ENCODE measurements at regions not wholly inside any gene's neighbourhood (a gene's known extent, or its start where the extent isn't known, plus 50 kb on each side); places are given as distances from the start of the nearest gene placed in this dataset.

DNA sequence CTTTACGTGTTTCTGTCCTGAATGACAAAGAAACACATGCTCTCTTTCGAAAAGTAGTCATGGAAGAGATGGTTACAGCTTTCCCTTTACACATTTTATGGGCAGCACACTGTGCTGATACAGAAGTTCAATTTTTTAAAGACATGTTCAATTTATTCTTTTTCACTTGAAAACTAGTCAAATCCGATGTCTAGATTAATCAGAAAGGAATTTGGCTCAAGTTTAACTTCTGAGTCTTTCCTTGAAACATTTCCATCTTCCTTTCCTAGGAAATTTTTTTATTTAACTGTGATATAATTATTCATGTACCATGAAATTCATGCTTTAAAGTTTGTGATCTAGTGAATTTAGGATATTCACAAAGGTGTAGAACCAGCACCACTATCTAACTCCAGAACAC is 360.1 kb downstream of the TNS3 start:
- H3K9me3 ChIP-seq (ENCODE audit: low read length): no peaks in the 10 kb centered on the region
- H4K20me1 ChIP-seq (ENCODE audit: insufficient read depth, low read length): no peaks in the 10 kb centered on the region
- no peak overlapping the region for H3K27ac ChIP-seq (ENCODE audit: low read depth, low read length, poor library complexity, severe bottlenecking)
- no peaks in the 10 kb centered on the region for H3K9me2 ChIP-seq (ENCODE audit: insufficient read depth, low read length)
- H3K79me2 ChIP-seq (ENCODE audit: insufficient read depth, low read depth, low read length): no peaks in the 10 kb centered on the region
- intact Hi-C loops (cut with micrococcal nuclease; ENCODE audit: unreplicated experiment): no loop called here
- CTCF ChIA-PET (ENCODE audit: unreplicated experiment): no interaction called here
- H3K36me3 ChIP-seq (ENCODE audit: insufficient read depth, low read length): no peaks in the 10 kb centered on the region
- H3K4me1 ChIP-seq (ENCODE audit: insufficient read depth, low read length, poor library complexity, severe bottlenecking): peaks cover 29% of the 10 kb centered on the region
- H3K4me2 ChIP-seq (ENCODE audit: low read length): no peak overlapping the region
- no peak overlapping the region for H2AFZ ChIP-seq (ENCODE audit: low read length)
- BruUV-seq (replicated peaks): no TSS peak
- POLR2A ChIA-PET: no interaction called here
- DNase-seq (ENCODE audit: low spot score): no peak
- H3K4me3 ChIP-seq (ENCODE audit: low read depth, low read length, poor library complexity, severe bottlenecking): no peak overlapping the region
- no peak for TF ChIP-seq EZH2phosphoT487 (IDR thresholded peaks at IDR 0.05; ENCODE audit: borderline replicate concordance, low read depth, low read length)
- TF ChIP-seq, protein P1, sequence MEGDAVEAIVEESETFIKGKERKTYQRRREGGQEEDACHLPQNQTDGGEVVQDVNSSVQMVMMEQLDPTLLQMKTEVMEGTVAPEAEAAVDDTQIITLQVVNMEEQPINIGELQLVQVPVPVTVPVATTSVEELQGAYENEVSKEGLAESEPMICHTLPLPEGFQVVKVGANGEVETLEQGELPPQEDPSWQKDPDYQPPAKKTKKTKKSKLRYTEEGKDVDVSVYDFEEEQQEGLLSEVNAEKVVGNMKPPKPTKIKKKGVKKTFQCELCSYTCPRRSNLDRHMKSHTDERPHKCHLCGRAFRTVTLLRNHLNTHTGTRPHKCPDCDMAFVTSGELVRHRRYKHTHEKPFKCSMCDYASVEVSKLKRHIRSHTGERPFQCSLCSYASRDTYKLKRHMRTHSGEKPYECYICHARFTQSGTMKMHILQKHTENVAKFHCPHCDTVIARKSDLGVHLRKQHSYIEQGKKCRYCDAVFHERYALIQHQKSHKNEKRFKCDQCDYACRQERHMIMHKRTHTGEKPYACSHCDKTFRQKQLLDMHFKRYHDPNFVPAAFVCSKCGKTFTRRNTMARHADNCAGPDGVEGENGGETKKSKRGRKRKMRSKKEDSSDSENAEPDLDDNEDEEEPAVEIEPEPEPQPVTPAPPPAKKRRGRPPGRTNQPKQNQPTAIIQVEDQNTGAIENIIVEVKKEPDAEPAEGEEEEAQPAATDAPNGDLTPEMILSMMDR (conservative IDR thresholded peaks at IDR 0.05; ENCODE audit: low read length): no peak

DNA sequence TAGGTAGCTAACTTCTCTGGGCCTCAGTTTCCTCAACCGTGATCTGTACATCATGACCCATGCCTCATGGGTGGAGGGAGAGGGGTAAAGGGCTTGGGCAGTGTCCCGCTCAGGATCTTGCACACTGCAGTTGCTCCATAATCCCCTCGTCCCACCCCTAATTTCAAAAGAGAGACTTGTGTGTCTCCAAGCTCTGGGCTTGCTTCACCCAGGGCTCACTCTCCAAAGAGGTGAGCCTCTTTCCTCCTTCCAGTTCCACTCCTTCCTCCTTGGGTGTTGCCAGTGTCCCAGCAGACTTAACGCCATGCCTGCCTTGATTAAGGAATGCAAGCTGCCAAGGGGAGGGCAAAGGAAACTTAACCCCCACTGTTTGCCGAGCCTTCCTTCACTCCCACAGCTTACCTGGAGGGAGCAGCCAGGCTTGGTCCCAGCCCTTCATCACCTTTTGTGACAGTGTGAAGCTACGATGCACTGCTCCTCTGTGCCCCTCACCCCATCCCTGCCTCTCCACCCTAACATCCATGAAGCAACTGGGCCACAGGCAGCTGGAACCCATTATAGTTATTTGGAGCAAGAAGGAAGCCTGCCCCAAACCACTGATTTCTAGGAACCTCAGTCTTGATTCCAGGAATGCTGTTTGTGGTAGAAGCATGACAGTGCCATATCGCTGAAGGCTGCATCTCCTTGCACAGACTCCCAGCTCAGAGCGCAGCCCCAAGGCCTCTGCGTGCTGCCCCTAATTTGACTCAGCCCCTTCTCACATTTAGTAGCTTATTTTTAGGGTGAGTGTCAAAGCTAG is 363.3 kb downstream of the TNS3 start:
- Histone ChIP-seq H3K9me2 (ENCODE audit: insufficient read depth, low read length) (no peaks in the 10 kb centered on the region), H2AFZ (ENCODE audit: low read length) (peak overlapping the region; percentile 18; the same call in 1 of the 2 replicates), H4K20me1 (ENCODE audit: insufficient read depth, low read length) (no peaks in the 10 kb centered on the region), H3K4me3 (ENCODE audit: low read depth, low read length, poor library complexity, severe bottlenecking) (no peak overlapping the region), H3K27ac (ENCODE audit: low read depth, low read length, poor library complexity, severe bottlenecking) (no peak overlapping the region), H3K9me3 (ENCODE audit: low read length) (no peaks in the 10 kb centered on the region), H3K36me3 (ENCODE audit: insufficient read depth, low read length) (no peaks in the 10 kb centered on the region), H3K79me2 (ENCODE audit: insufficient read depth, low read depth, low read length) (no peaks in the 10 kb centered on the region), H3K4me1 (ENCODE audit: insufficient read depth, low read length, poor library complexity, severe bottlenecking) (peaks cover 13% of the 10 kb centered on the region), H3K4me2 (ENCODE audit: low read length) (0 out of 2 replicates have a peak overlapping the region, but pooled peaks have one; percentile 15)
- no TSS peak for BruUV-seq (replicated peaks)
- ChIA-PET POLR2A (interaction anchor here (0.6 to 1.4 kb wide), 6 partner anchors 13 to 256 kb away, joined by 3 to 4 read pairs (median 3); no protein-coding TSS in a partner anchor), CTCF (ENCODE audit: unreplicated experiment) (interaction anchor here (0.6 kb wide), 2 partner anchors 27 to 208 kb away, joined by 3 to 4 read pairs; no protein-coding TSS in a partner anchor)
- intact Hi-C loops (cut with micrococcal nuclease; ENCODE audit: unreplicated experiment): no loop called here
- DNase-seq (ENCODE audit: low spot score): no peak
- TF ChIP-seq EZH2phosphoT487 (IDR thresholded peaks at IDR 0.05; ENCODE audit: borderline replicate concordance, low read depth, low read length): no peak
- TF ChIP-seq, protein P1 (conservative IDR thresholded peaks at IDR 0.05; ENCODE audit: low read length): no peak
